ENCODE measurements at regions not wholly inside any gene's neighbourhood (a gene's known extent, or its start where the extent isn't known, plus 50 kb on each side); places are given as distances from the start of the nearest gene placed in this dataset.

DNA sequence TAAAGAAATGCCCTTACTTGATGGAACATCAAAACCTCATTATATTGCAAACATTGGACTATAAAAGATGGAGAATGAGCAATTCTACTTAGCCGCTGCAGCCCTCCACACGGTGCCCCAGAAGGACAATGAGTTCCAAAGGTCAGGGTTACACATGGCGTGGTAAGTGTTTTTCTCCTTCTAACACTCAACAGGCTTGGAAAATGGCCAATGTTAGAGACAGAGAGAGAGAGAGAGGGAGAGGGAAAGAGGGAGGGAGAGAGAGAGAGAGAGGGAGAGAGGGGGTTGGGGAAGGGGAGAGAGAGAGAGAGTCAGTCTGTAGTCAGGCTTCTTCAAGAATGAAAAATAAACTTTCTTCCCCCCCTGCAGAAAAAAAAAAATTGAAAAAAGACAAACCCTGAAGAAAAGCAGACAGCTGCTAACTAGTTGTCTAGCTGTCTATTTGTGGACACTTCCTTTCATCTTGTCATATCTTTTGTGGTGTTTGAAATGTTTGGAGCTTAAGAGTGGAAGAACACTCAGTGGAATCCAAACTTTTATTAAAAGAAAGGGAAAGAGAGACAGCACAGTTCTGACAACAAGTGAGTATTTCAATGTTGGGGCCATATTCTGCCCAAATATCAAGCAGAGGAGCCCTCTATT is 324.8 kb downstream of the TMEM38B start:
- TF ChIP-seq, protein P1, sequence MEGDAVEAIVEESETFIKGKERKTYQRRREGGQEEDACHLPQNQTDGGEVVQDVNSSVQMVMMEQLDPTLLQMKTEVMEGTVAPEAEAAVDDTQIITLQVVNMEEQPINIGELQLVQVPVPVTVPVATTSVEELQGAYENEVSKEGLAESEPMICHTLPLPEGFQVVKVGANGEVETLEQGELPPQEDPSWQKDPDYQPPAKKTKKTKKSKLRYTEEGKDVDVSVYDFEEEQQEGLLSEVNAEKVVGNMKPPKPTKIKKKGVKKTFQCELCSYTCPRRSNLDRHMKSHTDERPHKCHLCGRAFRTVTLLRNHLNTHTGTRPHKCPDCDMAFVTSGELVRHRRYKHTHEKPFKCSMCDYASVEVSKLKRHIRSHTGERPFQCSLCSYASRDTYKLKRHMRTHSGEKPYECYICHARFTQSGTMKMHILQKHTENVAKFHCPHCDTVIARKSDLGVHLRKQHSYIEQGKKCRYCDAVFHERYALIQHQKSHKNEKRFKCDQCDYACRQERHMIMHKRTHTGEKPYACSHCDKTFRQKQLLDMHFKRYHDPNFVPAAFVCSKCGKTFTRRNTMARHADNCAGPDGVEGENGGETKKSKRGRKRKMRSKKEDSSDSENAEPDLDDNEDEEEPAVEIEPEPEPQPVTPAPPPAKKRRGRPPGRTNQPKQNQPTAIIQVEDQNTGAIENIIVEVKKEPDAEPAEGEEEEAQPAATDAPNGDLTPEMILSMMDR (optimal IDR thresholded peaks at IDR 0.05 in 1 of 3, IDR thresholded peaks at IDR 0.05 in 1 of 3, conservative IDR thresholded peaks at IDR 0.05 in 1 of 3; ENCODE audit: extremely low read depth in 1 of 3, insufficient read depth in 2 of 3, low read length in 3 of 3), result no peak
- TF ChIP-seq EZH2 (IDR thresholded peaks at IDR 0.05; ENCODE audit: low read length), result no peak
